ENCODE measurements at regions not wholly inside any gene's neighbourhood (a gene's known extent, or its start where the extent isn't known, plus 50 kb on each side); places are given as distances from the start of the nearest gene placed in this dataset.

- peak; percentile 80 for ATAC-seq (ENCODE audit: low read depth)
- CTCF ChIA-PET = no interaction called here
- H2AK9ac ChIP-seq (replicated peaks; ENCODE audit: low read depth, low read length, poor library complexity) = no peak overlapping the region
- dilution Hi-C loops (cut with HindIII; ENCODE audit: low sequenced_read_pairs, unreplicated experiment) (no loop called here), in situ Hi-C loops (cut with MboI; ENCODE audit: low sequenced_read_pairs) (no loop called here), intact Hi-C loops (cut with micrococcal nuclease) (no loop called here)
- H2AK5ac ChIP-seq (ENCODE audit: low read depth, low read length) = no peak overlapping the region
- H3K9me3 ChIP-seq (ENCODE audit: control insufficient read depth, insufficient read depth, low read length) = no peaks in the 10 kb centered on the region
- H4K5ac ChIP-seq (ENCODE audit: low read depth, low read length) = no peak overlapping the region; the same call in 1 of the 2 replicates
- H3K56ac ChIP-seq (ENCODE audit: extremely low read depth, insufficient read depth, low read length) = no peak overlapping the region
- no peak overlapping the region for H3K4me3 ChIP-seq (ENCODE audit: insufficient read depth, low read depth, low read length)
- no peak overlapping the region for H3K27ac ChIP-seq (ENCODE audit: insufficient read depth, low read length)
- no peaks in the 10 kb centered on the region for H4K20me1 ChIP-seq (ENCODE audit: insufficient read depth, low read length)
- H4K91ac ChIP-seq (ENCODE audit: insufficient read depth, low read depth, low read length) = peak overlapping the region; percentile 58; the same call in 1 of the 2 replicates
- H2AFZ ChIP-seq (replicated peaks; ENCODE audit: low read length, poor library complexity) = peak overlapping the region; percentile 58
- no peak overlapping the region for H3K4me2 ChIP-seq (ENCODE audit: low read depth, low read length)
- peak overlapping the region; percentile 31; the same call in 1 of the 2 replicates for H3K18ac ChIP-seq (ENCODE audit: low read depth, low read length)
- WGBS, 2 experiments (ENCODE audit: extremely low coverage in 2 of 2, insufficient read length in 1 of 2) = no CpG with 5 or more reads among the region's 5 CpGs
- no peak for TF ChIP-seq NFE2L2 (IDR thresholded peaks at IDR 0.05; ENCODE audit: low read depth, low read length)
- peak; percentile 82 for TF ChIP-seq CEBPB (IDR thresholded peaks at IDR 0.05; ENCODE audit: low read depth, low read length)
- peak; percentile 52 for TF ChIP-seq RCOR1 (IDR thresholded peaks at IDR 0.05; ENCODE audit: insufficient replicate concordance, low read length)
- TF ChIP-seq USF2 (IDR thresholded peaks at IDR 0.05; ENCODE audit: low read depth, low read length) = no peak
- 0 out of 2 replicates have a peak, but pooled peaks have one; percentile 23 for TF ChIP-seq FOS (IDR thresholded peaks at IDR 0.05; ENCODE audit: low read depth, low read length)
- no peak for TF ChIP-seq RFX5 (IDR thresholded peaks at IDR 0.05; ENCODE audit: low read depth, low read length)
- no peak for TF ChIP-seq POLR2A (IDR thresholded peaks at IDR 0.05; ENCODE audit: low read depth, low read length)
- no peak for TF ChIP-seq MXI1 (IDR thresholded peaks at IDR 0.05; ENCODE audit: borderline replicate concordance, low read depth, low read length)
- peak overlapping the region; percentile 79 for H2BK5ac ChIP-seq (ENCODE audit: low read depth, low read length, poor library complexity, severe bottlenecking)
- peak overlapping the region; percentile 76 for H2BK20ac ChIP-seq (ENCODE audit: low read depth, low read length)
- no peaks in the 10 kb centered on the region for H3K36me3 ChIP-seq (ENCODE audit: control insufficient read depth, insufficient read depth, low read length)
- H3K27me3 ChIP-seq (ENCODE audit: control insufficient read depth, insufficient read depth, low read length) = no peaks in the 10 kb centered on the region
- peak; percentile 87 for DNase-seq
- H3K9ac ChIP-seq (ENCODE audit: low read depth, low read length) = no peak overlapping the region
- no TSS peak for BruUV-seq (replicated peaks)
- POLR2A ChIA-PET (ENCODE audit: unreplicated experiment) = no interaction called here
- H3K4me1 ChIP-seq (ENCODE audit: control insufficient read depth, insufficient read depth, low read length) = peaks cover 2% of the 10 kb centered on the region
- peak overlapping the region; percentile 55; the same call in 1 of the 2 replicates for H3K4ac ChIP-seq (ENCODE audit: low read depth, low read length)
- no peaks in the 10 kb centered on the region for H3K9me1 ChIP-seq (ENCODE audit: insufficient read depth, low read length)
- H4K8ac ChIP-seq (ENCODE audit: low read depth in 2 of 2, low read length in 2 of 2) = peak overlapping the region in 1 of 2 experiments; percentile 41; a peak in 2 of 4 replicates
- H3K14ac ChIP-seq (replicated peaks; ENCODE audit: low read depth, low read length) = peak overlapping the region; percentile 23; the same call in 1 of the 2 replicates
- H2BK120ac ChIP-seq (ENCODE audit: low read depth, low read length) = peak overlapping the region; percentile 66
- no peak overlapping the region for H3K23ac ChIP-seq (ENCODE audit: low read depth, low read length)
- H3K79me1 ChIP-seq (ENCODE audit: low read depth in 1 of 2, low read length in 2 of 2) = no peaks in the 10 kb centered on the region
- no peak overlapping the region for H2BK15ac ChIP-seq (ENCODE audit: low read depth, low read length)
Observed at GRCh38 chr2:221629468-221629867, 57.4 kb upstream of the EPHA4 start.
